ENCODE measurements at regions not wholly inside any gene's neighbourhood (a gene's known extent, or its start where the extent isn't known, plus 50 kb on each side); places are given as distances from the start of the nearest gene placed in this dataset.

DNA sequence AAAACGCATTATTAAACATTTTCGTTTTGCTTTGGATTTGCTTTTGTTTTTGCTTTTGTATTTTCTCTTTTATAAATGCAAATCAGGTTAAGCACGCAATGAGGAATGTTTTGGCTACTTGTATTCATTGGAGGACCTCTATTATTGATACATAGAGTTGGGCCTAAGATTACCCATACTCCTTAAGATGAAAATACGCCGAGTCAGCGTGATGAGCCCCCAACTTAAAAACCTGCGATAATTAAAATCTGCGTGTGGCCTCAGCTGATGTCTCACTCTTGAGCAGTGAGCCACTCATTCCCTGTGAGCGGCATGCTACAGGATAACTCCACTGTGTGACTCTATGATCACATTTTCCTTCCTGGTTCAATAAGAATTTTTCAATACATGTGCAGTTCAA, 518.3 kb downstream of the IRX1 start:
- Histone ChIP-seq H3K36me3 (ENCODE audit: insufficient read depth, low read length) (no peaks in the 10 kb centered on the region), H4K20me1 (ENCODE audit: insufficient read depth, low read length) (no peaks in the 10 kb centered on the region), H3K4me1 (ENCODE audit: insufficient read depth, low read length, poor library complexity, severe bottlenecking) (no peaks in the 10 kb centered on the region), H3K4me2 (ENCODE audit: low read length) (no peak overlapping the region), H3K9me2 (ENCODE audit: insufficient read depth, low read length) (no peaks in the 10 kb centered on the region), H3K4me3 (ENCODE audit: low read depth, low read length, poor library complexity, severe bottlenecking) (no peak overlapping the region), H3K9me3 (ENCODE audit: low read length) (no peaks in the 10 kb centered on the region), H2AFZ (ENCODE audit: low read length) (no peak overlapping the region), H3K79me2 (ENCODE audit: insufficient read depth, low read depth, low read length) (no peaks in the 10 kb centered on the region), H3K27ac (ENCODE audit: low read depth, low read length, poor library complexity, severe bottlenecking) (no peak overlapping the region)
- POLR2A ChIA-PET: no interaction called here
- BruUV-seq (replicated peaks): no TSS peak
- intact Hi-C loops (cut with micrococcal nuclease; ENCODE audit: unreplicated experiment): no loop called here
- DNase-seq (ENCODE audit: low spot score): no peak
- TF ChIP-seq, protein P1, sequence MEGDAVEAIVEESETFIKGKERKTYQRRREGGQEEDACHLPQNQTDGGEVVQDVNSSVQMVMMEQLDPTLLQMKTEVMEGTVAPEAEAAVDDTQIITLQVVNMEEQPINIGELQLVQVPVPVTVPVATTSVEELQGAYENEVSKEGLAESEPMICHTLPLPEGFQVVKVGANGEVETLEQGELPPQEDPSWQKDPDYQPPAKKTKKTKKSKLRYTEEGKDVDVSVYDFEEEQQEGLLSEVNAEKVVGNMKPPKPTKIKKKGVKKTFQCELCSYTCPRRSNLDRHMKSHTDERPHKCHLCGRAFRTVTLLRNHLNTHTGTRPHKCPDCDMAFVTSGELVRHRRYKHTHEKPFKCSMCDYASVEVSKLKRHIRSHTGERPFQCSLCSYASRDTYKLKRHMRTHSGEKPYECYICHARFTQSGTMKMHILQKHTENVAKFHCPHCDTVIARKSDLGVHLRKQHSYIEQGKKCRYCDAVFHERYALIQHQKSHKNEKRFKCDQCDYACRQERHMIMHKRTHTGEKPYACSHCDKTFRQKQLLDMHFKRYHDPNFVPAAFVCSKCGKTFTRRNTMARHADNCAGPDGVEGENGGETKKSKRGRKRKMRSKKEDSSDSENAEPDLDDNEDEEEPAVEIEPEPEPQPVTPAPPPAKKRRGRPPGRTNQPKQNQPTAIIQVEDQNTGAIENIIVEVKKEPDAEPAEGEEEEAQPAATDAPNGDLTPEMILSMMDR (conservative IDR thresholded peaks at IDR 0.05; ENCODE audit: low read length): no peak
- TF ChIP-seq EZH2phosphoT487 (IDR thresholded peaks at IDR 0.05; ENCODE audit: borderline replicate concordance, low read depth, low read length): no peak
- CTCF ChIA-PET (ENCODE audit: unreplicated experiment): no interaction called here

DNA sequence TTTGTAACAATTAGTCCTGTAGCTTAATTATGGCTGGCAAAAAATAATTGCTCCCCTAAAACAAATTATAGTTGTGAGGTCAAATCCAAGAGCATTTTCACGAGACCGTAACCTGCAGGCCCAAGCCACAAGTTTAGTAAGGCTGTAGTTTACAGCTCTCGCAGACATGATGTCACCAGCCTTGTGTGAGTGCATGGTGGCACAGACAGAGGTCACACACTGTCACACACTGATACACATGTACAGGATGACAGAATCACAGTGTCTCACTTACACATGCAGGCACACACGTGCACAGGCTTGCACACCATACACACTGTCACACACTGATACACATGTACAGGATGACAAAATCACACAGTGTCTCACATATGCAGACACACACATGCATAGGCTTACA, 518.8 kb downstream of the IRX1 start:
- Histone ChIP-seq H3K27ac (ENCODE audit: low read depth, low read length, poor library complexity, severe bottlenecking) (no peak overlapping the region), H3K79me2 (ENCODE audit: insufficient read depth, low read depth, low read length) (no peaks in the 10 kb centered on the region), H4K20me1 (ENCODE audit: insufficient read depth, low read length) (no peaks in the 10 kb centered on the region), H3K36me3 (ENCODE audit: insufficient read depth, low read length) (no peaks in the 10 kb centered on the region), H3K4me2 (ENCODE audit: low read length) (no peak overlapping the region), H3K4me3 (ENCODE audit: low read depth, low read length, poor library complexity, severe bottlenecking) (no peak overlapping the region), H2AFZ (ENCODE audit: low read length) (no peak overlapping the region), H3K9me3 (ENCODE audit: low read length) (no peaks in the 10 kb centered on the region), H3K9me2 (ENCODE audit: insufficient read depth, low read length) (no peaks in the 10 kb centered on the region), H3K4me1 (ENCODE audit: insufficient read depth, low read length, poor library complexity, severe bottlenecking) (no peaks in the 10 kb centered on the region)
- DNase-seq (ENCODE audit: low spot score): no peak
- no peak for TF ChIP-seq EZH2phosphoT487 (IDR thresholded peaks at IDR 0.05; ENCODE audit: borderline replicate concordance, low read depth, low read length)
- TF ChIP-seq, protein P1 (conservative IDR thresholded peaks at IDR 0.05; ENCODE audit: low read length): no peak
- ChIA-PET CTCF (ENCODE audit: unreplicated experiment) (no interaction called here), POLR2A (no interaction called here)
- intact Hi-C loops (cut with micrococcal nuclease; ENCODE audit: unreplicated experiment): no loop called here
- BruUV-seq (replicated peaks): no TSS peak

DNA sequence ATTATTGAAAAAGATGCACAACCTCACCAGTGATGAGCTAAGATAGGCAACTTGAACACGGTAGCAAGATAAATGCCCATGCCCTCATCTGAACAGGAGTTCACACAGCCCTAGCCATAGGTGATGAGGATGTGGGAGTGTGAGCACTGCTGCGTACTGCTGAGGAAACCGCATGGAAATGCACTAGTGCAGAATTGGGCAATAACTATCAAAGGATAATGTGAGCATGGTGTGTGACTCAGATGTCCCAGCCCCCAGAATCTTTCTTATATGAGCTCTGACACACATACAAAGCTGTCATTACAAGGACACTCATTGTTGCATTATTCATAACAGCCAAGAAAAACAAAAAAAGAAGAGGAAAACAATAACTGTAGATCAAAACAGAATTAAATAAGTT, 521.2 kb downstream of the IRX1 start:
- Histone ChIP-seq H3K9me3 (ENCODE audit: low read length) (no peaks in the 10 kb centered on the region), H3K4me2 (ENCODE audit: low read length) (no peak overlapping the region), H2AFZ (ENCODE audit: low read length) (no peak overlapping the region), H3K27ac (ENCODE audit: low read depth, low read length, poor library complexity, severe bottlenecking) (no peak overlapping the region), H3K36me3 (ENCODE audit: insufficient read depth, low read length) (no peaks in the 10 kb centered on the region), H3K4me1 (ENCODE audit: insufficient read depth, low read length, poor library complexity, severe bottlenecking) (no peaks in the 10 kb centered on the region), H3K4me3 (ENCODE audit: low read depth, low read length, poor library complexity, severe bottlenecking) (no peak overlapping the region), H3K79me2 (ENCODE audit: insufficient read depth, low read depth, low read length) (no peaks in the 10 kb centered on the region), H3K9me2 (ENCODE audit: insufficient read depth, low read length) (no peaks in the 10 kb centered on the region), H4K20me1 (ENCODE audit: insufficient read depth, low read length) (no peaks in the 10 kb centered on the region)
- TF ChIP-seq EZH2phosphoT487 (IDR thresholded peaks at IDR 0.05; ENCODE audit: borderline replicate concordance, low read depth, low read length): no peak
- TF ChIP-seq, protein P1 (conservative IDR thresholded peaks at IDR 0.05; ENCODE audit: low read length): no peak
- intact Hi-C loops (cut with micrococcal nuclease; ENCODE audit: unreplicated experiment): no loop called here
- CTCF ChIA-PET (ENCODE audit: unreplicated experiment): no interaction called here
- POLR2A ChIA-PET: interaction anchor here (0.7 kb wide), 1 partner anchor 682 kb away, joined by 3 read pairs; no protein-coding TSS in a partner anchor
- DNase-seq (ENCODE audit: low spot score): no peak
- BruUV-seq (replicated peaks): no TSS peak

Data from OCI-LY7 (cell line).